SK-N-SH (cell line): ENCODE measurements at regions not wholly inside any gene's neighbourhood (a gene's known extent, or its start where the extent isn't known, plus 50 kb on each side); places are given as distances from the start of the nearest gene placed in this dataset.

Experiments used
- CTCF ChIA-PET: fragments of 300-600, 350-600 bp; formaldehyde crosslinking; extraction: SDS; loops from one replicate; lab custom pipeline; 2021; lab: Yijun Ruan, JAX
- POLR2A ChIA-PET: fragments of 350-600 bp; sonication (Branson Sonifier 250); formaldehyde crosslinking; extraction: SDS; loops from one replicate; lab custom pipeline; 2020; ENCODE audit warnings: antibody characterized with exemption, inconsistent platforms; lab: Yijun Ruan, JAX
- DNase-seq: peaks from one replicate; pipeline ENCODE4 v3.0.0; 2012
- H2AFZ ChIP-seq: fragments of 200-600 bp; sonication (generic); 2 replicates; pipeline ENCODE4 v1.8.1; 2016; ENCODE audit warnings: antibody characterized with exemption, mild to moderate bottlenecking, low read depth
- H3F3A ChIP-seq: fragments of 200-600 bp; sonication (generic); replicated peaks from 2 replicates; pipeline ENCODE3; 2016; ENCODE audit warnings: antibody characterized with exemption, mild to moderate bottlenecking; ENCODE audit not compliant: insufficient read depth
- H3K27ac ChIP-seq, 2 experiments: fragments of 200-500 bp in 1 of 2; fragments of 200-600 bp in 1 of 2; sonication (Bioruptor generic) in 1 of 2; sonication (generic), shearing (Covaris generic) in 1 of 2; 2 replicates each; pipeline versions ENCODE4 v1.5.1 to v1.6.1; 2014 to 2016; ENCODE audit warnings: low read depth in 2 of 2, inconsistent platforms in 1 of 2, low read length in 1 of 2, mild to moderate bottlenecking in 1 of 2, mixed read lengths in 1 of 2
- H3K27me3 ChIP-seq: fragments of 200-600 bp; sonication (generic), shearing (Covaris generic); 2 replicates; pipeline ENCODE4 v1.6.1; 2016; ENCODE audit warnings: mixed run types; ENCODE audit not compliant: insufficient read depth
- H3K36me3 ChIP-seq, 2 experiments: fragments of 200-500 bp in 1 of 2; fragments of 200-600 bp in 1 of 2; sonication (Bioruptor generic) in 1 of 2; sonication (generic) in 1 of 2; replicated peaks in 1 of 2; 2 replicates each; pipeline versions ENCODE3 to v1.5.1; 2014 to 2016; ENCODE audit warnings: low read length in 1 of 2, mild to moderate bottlenecking in 1 of 2; ENCODE audit not compliant: insufficient read depth in 2 of 2, control insufficient read depth in 1 of 2
- H3K4me1 ChIP-seq, 2 experiments: fragments of 200-500 bp in 1 of 2; fragments of 200-600 bp in 1 of 2; sonication (Bioruptor generic) in 1 of 2; sonication (generic), shearing (Covaris generic) in 1 of 2; 2 replicates each; pipeline versions ENCODE4 v1.5.1 to v1.6.1; 2014 to 2016; ENCODE audit warnings: low read depth in 1 of 2, low read length in 1 of 2, mixed run types in 1 of 2; ENCODE audit not compliant: insufficient read depth in 2 of 2, control insufficient read depth in 1 of 2
- H3K4me2 ChIP-seq: fragments of 200-600 bp; sonication (generic), shearing (Covaris generic); 2 replicates; pipeline ENCODE4 v1.6.1; 2017; ENCODE audit warnings: mixed run types
- H3K4me3 ChIP-seq, 2 experiments: fragments of 200-500 bp in 1 of 2; fragments of 200-600 bp in 1 of 2; sonication (Bioruptor generic) in 1 of 2; sonication (generic), shearing (Covaris generic) in 1 of 2; 2 replicates each; pipeline versions ENCODE4 v1.5.1 to v1.8.1; 2014 to 2016; ENCODE audit warnings: low read depth in 2 of 2, inconsistent platforms in 1 of 2, low read length in 1 of 2, mild to moderate bottlenecking in 1 of 2, mixed read lengths in 1 of 2, moderate library complexity in 1 of 2
- H3K79me2 ChIP-seq: fragments of 200-600 bp; sonication (generic); 2 replicates; pipeline ENCODE4 v1.8.1; 2017; ENCODE audit warnings: mild to moderate bottlenecking; ENCODE audit not compliant: insufficient read depth
- H3K9ac ChIP-seq: fragments of 200-600 bp; sonication (generic); 2 replicates; pipeline ENCODE4 v1.6.1; 2017; ENCODE audit warnings: mixed run types
- H3K9me2 ChIP-seq: fragments of 200-600 bp; sonication (generic); 2 replicates; pipeline ENCODE4 v1.6.1; 2017; ENCODE audit warnings: mixed run types
- H3K9me3 ChIP-seq: fragments of 200-600 bp; sonication (generic); 2 replicates; pipeline ENCODE4 v1.6.1; 2017; ENCODE audit warnings: mixed run types, mild to moderate bottlenecking, moderate library complexity
- H4K20me1 ChIP-seq: fragments of 200-600 bp; sonication (generic); 2 replicates; pipeline ENCODE4 v1.6.1; 2017; ENCODE audit warnings: mild to moderate bottlenecking, mixed run types; ENCODE audit not compliant: insufficient read depth
- CHD2 ChIP-seq: fragments of 150-350 bp; IDR thresholded peaks from 2 replicates; pipeline ENCODE4 v1.6.1; 2018; ENCODE audit warnings: low read length; ENCODE audit not compliant: partially characterized antibody
- EP300 ChIP-seq, 2 experiments: IDR thresholded peaks; 2 replicates each; pipeline versions ENCODE4 v1.4.0 to v1.6.1; 2012; ENCODE audit warnings: borderline replicate concordance in 1 of 2, low read depth in 1 of 2, low read length in 1 of 2
- EZH2phosphoT487 ChIP-seq: fragments of 200-600 bp; sonication (generic); IDR thresholded peaks from 2 replicates; pipeline ENCODE4 v1.6.1; 2017; ENCODE audit warnings: low read depth, mixed run types, mild to moderate bottlenecking, antibody characterized with exemption, moderate library complexity, borderline replicate concordance
- FOSL2 ChIP-seq: IDR thresholded peaks from 2 replicates; pipeline ENCODE4 v1.4.0; 2012; ENCODE audit warnings: low read depth, mild to moderate bottlenecking, moderate library complexity, borderline replicate concordance
- FOXM1 ChIP-seq: IDR thresholded peaks from 2 replicates; pipeline ENCODE4 v1.4.0; 2012; ENCODE audit warnings: low read depth, mild to moderate bottlenecking
- GATA2 ChIP-seq: sonication (generic); formaldehyde crosslinking; IDR thresholded peaks from 2 replicates; pipeline ENCODE4 v1.5.0; 2020; ENCODE audit warnings: mild to moderate bottlenecking, missing genetic modification reagents
- JUND ChIP-seq: IDR thresholded peaks from 2 replicates; pipeline ENCODE4 v1.4.0; 2012
- NFIC ChIP-seq: IDR thresholded peaks from 2 replicates; pipeline ENCODE4 v1.4.0; 2012; ENCODE audit warnings: borderline replicate concordance
- NRF1 ChIP-seq: IDR thresholded peaks from 2 replicates; pipeline ENCODE4 v1.6.1; 2012; ENCODE audit warnings: low read depth, mild to moderate bottlenecking, low read length
- POLR2AphosphoS5 ChIP-seq: IDR thresholded peaks from 2 replicates; pipeline ENCODE4 v1.6.1; 2012; ENCODE audit warnings: low read depth, low read length
- RAD21 ChIP-seq: IDR thresholded peaks from 2 replicates; pipeline ENCODE4 v1.6.1; 2012; ENCODE audit warnings: mild to moderate bottlenecking, low read length
- RCOR1 ChIP-seq: fragments of 150-350 bp; IDR thresholded peaks from 2 replicates; pipeline ENCODE4 v1.6.1; 2017; ENCODE audit warnings: antibody characterized with exemption, low read length
- WGBS: methylation state at CpG from one replicate; pipeline ENCODE4 v1.1.6; 2017; ENCODE audit warnings: low lambda C conversion rate; 5-methylcytosine and 5-hydroxymethylcytosine counted together
- TF ChIP-seq, protein P1 (sequence below): fragments of 150-350 bp; IDR thresholded peaks from 2 replicates; pipeline ENCODE4 v1.6.1; 2017; ENCODE audit warnings: antibody characterized with exemption, low read length, low read depth, borderline replicate concordance
- TF ChIP-seq, protein P2 (sequence below): IDR thresholded peaks from 2 replicates; pipeline ENCODE4 v1.6.1; 2012; ENCODE audit warnings: mild to moderate bottlenecking, low read depth, low read length, moderate library complexity
- TF ChIP-seq, protein P3 (sequence below): IDR thresholded peaks from 2 replicates; pipeline ENCODE4; 2012

- H2AFZ ChIP-seq = no peak overlapping the region
- peaks cover 10 to 36% of the 10 kb centered on the region in 2 experiments for H3K4me1 ChIP-seq
- H4K20me1 ChIP-seq = no peaks in the 10 kb centered on the region
- H3F3A ChIP-seq = peaks cover 11% of the 10 kb centered on the region
- H3K4me2 ChIP-seq = no peak overlapping the region
- WGBS = 86% methylated on average over 3 of the region's 3 CpGs
- ChIA-PET CTCF (interaction anchor here (1.0 to 6.7 kb wide), 7 partner anchors 9 to 994 kb away, joined by 3 to 55 read pairs (median 6); no protein-coding TSS in a partner anchor), POLR2A (no interaction called here)
- no peaks in the 10 kb centered on the region for H3K27me3 ChIP-seq
- H3K4me3 ChIP-seq = no peak overlapping the region
- no peaks in the 10 kb centered on the region for H3K79me2 ChIP-seq
- H3K9me2 ChIP-seq = no peaks in the 10 kb centered on the region
- H3K36me3 ChIP-seq = no peaks in the 10 kb centered on the region
- DNase-seq = no peak
- no peak overlapping the region for H3K27ac ChIP-seq
- TF ChIP-seq, protein P1, sequence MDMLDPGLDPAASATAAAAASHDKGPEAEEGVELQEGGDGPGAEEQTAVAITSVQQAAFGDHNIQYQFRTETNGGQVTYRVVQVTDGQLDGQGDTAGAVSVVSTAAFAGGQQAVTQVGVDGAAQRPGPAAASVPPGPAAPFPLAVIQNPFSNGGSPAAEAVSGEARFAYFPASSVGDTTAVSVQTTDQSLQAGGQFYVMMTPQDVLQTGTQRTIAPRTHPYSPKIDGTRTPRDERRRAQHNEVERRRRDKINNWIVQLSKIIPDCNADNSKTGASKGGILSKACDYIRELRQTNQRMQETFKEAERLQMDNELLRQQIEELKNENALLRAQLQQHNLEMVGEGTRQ = no peak
- TF ChIP-seq, protein P2, sequence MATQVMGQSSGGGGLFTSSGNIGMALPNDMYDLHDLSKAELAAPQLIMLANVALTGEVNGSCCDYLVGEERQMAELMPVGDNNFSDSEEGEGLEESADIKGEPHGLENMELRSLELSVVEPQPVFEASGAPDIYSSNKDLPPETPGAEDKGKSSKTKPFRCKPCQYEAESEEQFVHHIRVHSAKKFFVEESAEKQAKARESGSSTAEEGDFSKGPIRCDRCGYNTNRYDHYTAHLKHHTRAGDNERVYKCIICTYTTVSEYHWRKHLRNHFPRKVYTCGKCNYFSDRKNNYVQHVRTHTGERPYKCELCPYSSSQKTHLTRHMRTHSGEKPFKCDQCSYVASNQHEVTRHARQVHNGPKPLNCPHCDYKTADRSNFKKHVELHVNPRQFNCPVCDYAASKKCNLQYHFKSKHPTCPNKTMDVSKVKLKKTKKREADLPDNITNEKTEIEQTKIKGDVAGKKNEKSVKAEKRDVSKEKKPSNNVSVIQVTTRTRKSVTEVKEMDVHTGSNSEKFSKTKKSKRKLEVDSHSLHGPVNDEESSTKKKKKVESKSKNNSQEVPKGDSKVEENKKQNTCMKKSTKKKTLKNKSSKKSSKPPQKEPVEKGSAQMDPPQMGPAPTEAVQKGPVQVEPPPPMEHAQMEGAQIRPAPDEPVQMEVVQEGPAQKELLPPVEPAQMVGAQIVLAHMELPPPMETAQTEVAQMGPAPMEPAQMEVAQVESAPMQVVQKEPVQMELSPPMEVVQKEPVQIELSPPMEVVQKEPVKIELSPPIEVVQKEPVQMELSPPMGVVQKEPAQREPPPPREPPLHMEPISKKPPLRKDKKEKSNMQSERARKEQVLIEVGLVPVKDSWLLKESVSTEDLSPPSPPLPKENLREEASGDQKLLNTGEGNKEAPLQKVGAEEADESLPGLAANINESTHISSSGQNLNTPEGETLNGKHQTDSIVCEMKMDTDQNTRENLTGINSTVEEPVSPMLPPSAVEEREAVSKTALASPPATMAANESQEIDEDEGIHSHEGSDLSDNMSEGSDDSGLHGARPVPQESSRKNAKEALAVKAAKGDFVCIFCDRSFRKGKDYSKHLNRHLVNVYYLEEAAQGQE = no peak
- no peak for TF ChIP-seq FOSL2
- TF ChIP-seq, protein P3, sequence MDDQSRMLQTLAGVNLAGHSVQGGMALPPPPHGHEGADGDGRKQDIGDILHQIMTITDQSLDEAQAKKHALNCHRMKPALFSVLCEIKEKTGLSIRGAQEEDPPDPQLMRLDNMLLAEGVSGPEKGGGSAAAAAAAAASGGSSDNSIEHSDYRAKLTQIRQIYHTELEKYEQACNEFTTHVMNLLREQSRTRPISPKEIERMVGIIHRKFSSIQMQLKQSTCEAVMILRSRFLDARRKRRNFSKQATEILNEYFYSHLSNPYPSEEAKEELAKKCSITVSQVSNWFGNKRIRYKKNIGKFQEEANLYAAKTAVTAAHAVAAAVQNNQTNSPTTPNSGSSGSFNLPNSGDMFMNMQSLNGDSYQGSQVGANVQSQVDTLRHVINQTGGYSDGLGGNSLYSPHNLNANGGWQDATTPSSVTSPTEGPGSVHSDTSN = no peak
- no peak for TF ChIP-seq CHD2
- no peak for TF ChIP-seq NFIC
- no peak for TF ChIP-seq JUND
- TF ChIP-seq GATA2 (CRISPR knock-in tag) = no peak
- no peak for TF ChIP-seq EP300 (IDR thresholded peaks at IDR 0.05; ENCODE audit: borderline replicate concordance in 1 of 2, low read depth in 1 of 2, low read length in 1 of 2)
- no peak for TF ChIP-seq FOXM1
- no peak for TF ChIP-seq RCOR1
- TF ChIP-seq RAD21 = no peak
- TF ChIP-seq NRF1 = no peak
- TF ChIP-seq EZH2phosphoT487 = no peak
- no peak for TF ChIP-seq POLR2AphosphoS5
- H3K9me3 ChIP-seq = no peaks in the 10 kb centered on the region
- H3K9ac ChIP-seq = no peak overlapping the region
Measured at GRCh38 chr15:70469182-70469581, 294.2 kb downstream of the UACA start.
